ENCODE measurements at regions not wholly inside any gene's neighbourhood (a gene's known extent, or its start where the extent isn't known, plus 50 kb on each side); places are given as distances from the start of the nearest gene placed in this dataset.
A peak's percentile ranks its signal among the peaks of the same experiment; 100 is the strongest.

DNA sequence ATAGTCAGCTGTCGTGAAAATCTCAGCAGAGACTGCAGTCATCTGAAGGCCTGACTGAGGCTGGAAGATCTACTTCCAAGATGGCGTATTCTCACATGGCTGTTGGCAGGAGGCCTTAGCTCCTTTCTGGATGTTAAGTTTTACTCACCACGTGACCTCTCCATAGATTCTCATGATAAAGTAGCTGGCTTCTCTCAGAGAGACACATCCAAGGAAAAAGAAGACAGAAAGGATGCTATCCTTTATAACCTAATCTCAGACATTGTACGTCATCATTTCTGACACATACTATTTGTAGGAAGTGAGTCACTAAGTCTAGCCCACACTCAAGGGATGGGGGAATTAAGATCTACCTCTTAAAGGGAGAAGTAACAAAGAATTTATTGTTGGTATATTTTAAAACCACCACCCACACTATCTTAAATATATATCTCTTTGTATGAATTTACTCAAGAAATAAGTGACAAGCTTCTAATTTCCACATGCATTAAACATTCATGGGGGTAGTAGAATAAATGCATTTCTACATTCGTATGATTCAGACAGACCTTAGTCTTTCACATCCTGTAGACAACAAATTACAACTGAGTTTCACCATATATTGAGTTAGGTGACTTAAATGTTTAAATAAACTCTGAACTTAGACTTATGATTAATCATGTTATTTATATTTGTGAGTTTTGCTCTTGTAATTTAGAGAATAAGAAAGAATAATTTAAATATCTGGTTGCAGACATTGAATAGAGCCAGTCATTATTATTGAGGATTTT, 411.0 kb downstream of the LRIG3 start:
- Histone ChIP-seq H2AK9ac (replicated peaks; ENCODE audit: low read depth, low read length, poor library complexity) (no peak overlapping the region), H4K8ac (ENCODE audit: low read depth in 2 of 2, low read length in 2 of 2) (peak overlapping the region; percentile 68 to 95), H3K27me3 (ENCODE audit: control insufficient read depth, insufficient read depth, low read length) (no peaks in the 10 kb centered on the region), H3K4me3 (ENCODE audit: insufficient read depth, low read depth, low read length) (no peak overlapping the region), H3K56ac (ENCODE audit: extremely low read depth, insufficient read depth, low read length) (no peak overlapping the region), H3K23ac (ENCODE audit: low read depth, low read length) (peak overlapping the region; percentile 31; the same call in 1 of the 2 replicates), H2BK20ac (ENCODE audit: low read depth, low read length) (peak overlapping the region; percentile 64; the same call in 1 of the 2 replicates), H3K27ac (ENCODE audit: insufficient read depth, low read length) (peak overlapping the region; percentile 78), H2BK15ac (ENCODE audit: low read depth, low read length) (peak overlapping the region; percentile 97), H3K18ac (ENCODE audit: low read depth, low read length) (peak overlapping the region; percentile 89), H4K91ac (ENCODE audit: insufficient read depth, low read depth, low read length) (peak overlapping the region; percentile 84; the same call in 1 of the 2 replicates), H3K14ac (replicated peaks; ENCODE audit: low read depth, low read length) (peak overlapping the region; percentile 78), H4K5ac (ENCODE audit: low read depth, low read length) (peak overlapping the region; percentile 39; the same call in 1 of the 2 replicates), H4K20me1 (ENCODE audit: insufficient read depth, low read length) (no peaks in the 10 kb centered on the region), H3K9ac (ENCODE audit: low read depth, low read length) (no peak overlapping the region), H2BK120ac (ENCODE audit: low read depth, low read length) (peak overlapping the region; percentile 95), H3K9me1 (ENCODE audit: insufficient read depth, low read length) (0 out of 2 replicates have a peak, but pooled peaks cover 5% of the 10 kb centered on the region), H2AFZ (replicated peaks; ENCODE audit: low read length, poor library complexity) (peak overlapping the region; percentile 83), H2BK5ac (ENCODE audit: low read depth, low read length, poor library complexity, severe bottlenecking) (peak overlapping the region; percentile 94), H3K79me1 (ENCODE audit: low read depth in 1 of 2, low read length in 2 of 2) (no peaks in the 10 kb centered on the region), H2AK5ac (ENCODE audit: low read depth, low read length) (peak overlapping the region; percentile 87), H3K36me3 (ENCODE audit: control insufficient read depth, insufficient read depth, low read length) (no peaks in the 10 kb centered on the region), H3K4ac (ENCODE audit: low read depth, low read length) (peak overlapping the region; percentile 74), H3K9me3 (ENCODE audit: control insufficient read depth, insufficient read depth, low read length) (peaks cover 3% of the 10 kb centered on the region), H3K4me1 (ENCODE audit: control insufficient read depth, insufficient read depth, low read length) (peaks cover 2% of the 10 kb centered on the region; the same call in 1 of the 2 replicates), H3K4me2 (ENCODE audit: low read depth, low read length) (no peak overlapping the region)
- DNase-seq (peak; percentile 91), ATAC-seq (ENCODE audit: low read depth) (peak; percentile 53; the same call in 1 of the 2 replicates)
- dilution Hi-C loops (cut with HindIII; ENCODE audit: low sequenced_read_pairs, unreplicated experiment) = no loop called here
- intact Hi-C loops (cut with micrococcal nuclease) = no loop called here
- ChIA-PET POLR2A (ENCODE audit: unreplicated experiment) (no interaction called here), CTCF (no interaction called here)
- WGBS, 2 experiments (ENCODE audit: extremely low coverage in 2 of 2, insufficient read length in 1 of 2) = 33% methylated on average over 1 of the region's 5 CpGs; no CpG with 5 or more reads in 1 of the 2 experiments
- in situ Hi-C loops (cut with MboI; ENCODE audit: low sequenced_read_pairs) = no loop called here
- BruUV-seq (replicated peaks) = no TSS peak
- TF ChIP-seq CHD1 (IDR thresholded peaks at IDR 0.05; ENCODE audit: low read depth, low read length) = no peak
- TF ChIP-seq FOS (IDR thresholded peaks at IDR 0.05; ENCODE audit: low read depth, low read length) = peak; percentile 57
- TF ChIP-seq CTCF (conservative IDR thresholded peaks at IDR 0.05; ENCODE audit: low read depth, low read length) = no peak
- TF ChIP-seq POLR2A (IDR thresholded peaks at IDR 0.05; ENCODE audit: low read depth, low read length) = peak; percentile 32; the same call in 1 of the 2 replicates
- no peak for TF ChIP-seq SMC3 (IDR thresholded peaks at IDR 0.05; ENCODE audit: low read depth, low read length)
- no peak for TF ChIP-seq RFX5 (IDR thresholded peaks at IDR 0.05; ENCODE audit: low read depth, low read length)
- TF ChIP-seq MAFK (IDR thresholded peaks at IDR 0.05; ENCODE audit: low read depth, low read length) = no peak
- TF ChIP-seq CEBPB (IDR thresholded peaks at IDR 0.05; ENCODE audit: low read depth, low read length) = peak; percentile 67; the same call in 1 of the 2 replicates
- no peak for TF ChIP-seq RAD21 (IDR thresholded peaks at IDR 0.05; ENCODE audit: low read length)
- no peak for TF ChIP-seq MXI1 (IDR thresholded peaks at IDR 0.05; ENCODE audit: borderline replicate concordance, low read depth, low read length)
- peak; percentile 87 for TF ChIP-seq USF2 (IDR thresholded peaks at IDR 0.05; ENCODE audit: low read depth, low read length)
- TF ChIP-seq RCOR1 (IDR thresholded peaks at IDR 0.05; ENCODE audit: insufficient replicate concordance, low read length) = no peak
- no peak for TF ChIP-seq NFE2L2 (IDR thresholded peaks at IDR 0.05; ENCODE audit: low read depth, low read length)
- TF ChIP-seq, protein P1, sequence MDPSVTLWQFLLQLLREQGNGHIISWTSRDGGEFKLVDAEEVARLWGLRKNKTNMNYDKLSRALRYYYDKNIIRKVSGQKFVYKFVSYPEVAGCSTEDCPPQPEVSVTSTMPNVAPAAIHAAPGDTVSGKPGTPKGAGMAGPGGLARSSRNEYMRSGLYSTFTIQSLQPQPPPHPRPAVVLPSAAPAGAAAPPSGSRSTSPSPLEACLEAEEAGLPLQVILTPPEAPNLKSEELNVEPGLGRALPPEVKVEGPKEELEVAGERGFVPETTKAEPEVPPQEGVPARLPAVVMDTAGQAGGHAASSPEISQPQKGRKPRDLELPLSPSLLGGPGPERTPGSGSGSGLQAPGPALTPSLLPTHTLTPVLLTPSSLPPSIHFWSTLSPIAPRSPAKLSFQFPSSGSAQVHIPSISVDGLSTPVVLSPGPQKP (IDR thresholded peaks at IDR 0.05; ENCODE audit: borderline replicate concordance, low read depth, low read length) = no peak
- TF ChIP-seq MAZ (IDR thresholded peaks at IDR 0.05; ENCODE audit: borderline replicate concordance, low read depth, low read length) = no peak
